Choroid plexus epithelial cell (primary cell): ENCODE measurements at regions not wholly inside any gene's neighbourhood (a gene's known extent, or its start where the extent isn't known, plus 50 kb on each side); places are given as distances from the start of the nearest gene placed in this dataset.

Experiments used
- DNase-seq: peaks from one replicate; pipeline ENCODE4 v3.0.0-alpha.2; 2010; ENCODE audit warnings: low read depth
- H3K4me3 ChIP-seq: 2 replicates; pipeline ENCODE4 v1.5.1; 2011; ENCODE audit warnings: low read depth, mild to moderate bottlenecking, control low read depth, low read length, moderate library complexity
- CTCF ChIP-seq: conservative IDR thresholded peaks from 2 replicates; pipeline ENCODE4 v1.5.1; 2011; ENCODE audit warnings: low read depth, mild to moderate bottlenecking, control low read depth, inconsistent platforms, low read length, moderate library complexity

DNA sequence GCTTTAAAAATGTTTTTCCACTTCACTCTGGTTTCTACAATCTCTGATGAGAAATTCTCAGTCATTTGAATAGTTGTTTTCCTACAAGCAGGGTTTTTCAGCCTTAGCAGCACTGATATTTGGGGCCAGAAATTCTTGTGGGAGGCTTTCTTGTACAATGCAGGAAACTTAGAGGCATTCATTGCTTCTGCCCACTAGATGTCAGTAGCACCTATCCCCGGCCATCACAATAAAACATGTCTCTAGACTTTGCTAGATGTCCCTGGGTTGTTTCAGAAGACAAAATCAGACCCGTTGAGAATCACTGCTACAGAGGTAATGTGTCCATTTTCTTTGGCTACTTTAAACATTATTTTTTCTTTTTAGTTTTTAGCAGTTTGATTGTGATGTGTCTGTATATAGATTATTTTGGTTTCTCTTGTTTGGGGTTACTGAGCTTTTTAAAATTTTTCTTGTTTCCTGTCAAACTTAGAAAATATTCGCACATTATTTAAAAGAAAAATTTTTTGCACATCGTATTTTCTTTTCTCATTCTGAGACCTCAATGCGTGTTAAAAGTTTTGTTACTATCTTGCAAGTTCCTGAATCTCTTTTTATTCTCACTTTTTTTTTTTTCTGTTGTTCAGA, 60.8 kb upstream of the CCDC179 start:
- peak; percentile 86 for DNase-seq
- H3K4me3 ChIP-seq: no peak overlapping the region
- TF ChIP-seq CTCF: peak; percentile 92

GRCh38 chr11:22922672-22923071, 62.4 kb upstream of the CCDC179 start:
- DNase-seq: no peak
- no peak for TF ChIP-seq CTCF

GRCh38 chr11:22923561-22923960, 63.3 kb upstream of the CCDC179 start:
- DNase-seq: no peak
- H3K4me3 ChIP-seq: no peak overlapping the region
- TF ChIP-seq CTCF: no peak

More at GRCh38 chr11:22922672-22923071, 62.4 kb upstream of the CCDC179 start:
- no peak overlapping the region for H3K4me3 ChIP-seq

- no peak for DNase-seq
- H3K4me3 ChIP-seq: no peak overlapping the region
- no peak for TF ChIP-seq CTCF
Measured at GRCh38 chr11:22926341-22926740, 66.1 kb upstream of the CCDC179 start.

- TF ChIP-seq CTCF: no peak
- DNase-seq: no peak
- H3K4me3 ChIP-seq: no peak overlapping the region
Measured at GRCh38 chr11:22927793-22928192, 67.5 kb upstream of the CCDC179 start.

DNA sequence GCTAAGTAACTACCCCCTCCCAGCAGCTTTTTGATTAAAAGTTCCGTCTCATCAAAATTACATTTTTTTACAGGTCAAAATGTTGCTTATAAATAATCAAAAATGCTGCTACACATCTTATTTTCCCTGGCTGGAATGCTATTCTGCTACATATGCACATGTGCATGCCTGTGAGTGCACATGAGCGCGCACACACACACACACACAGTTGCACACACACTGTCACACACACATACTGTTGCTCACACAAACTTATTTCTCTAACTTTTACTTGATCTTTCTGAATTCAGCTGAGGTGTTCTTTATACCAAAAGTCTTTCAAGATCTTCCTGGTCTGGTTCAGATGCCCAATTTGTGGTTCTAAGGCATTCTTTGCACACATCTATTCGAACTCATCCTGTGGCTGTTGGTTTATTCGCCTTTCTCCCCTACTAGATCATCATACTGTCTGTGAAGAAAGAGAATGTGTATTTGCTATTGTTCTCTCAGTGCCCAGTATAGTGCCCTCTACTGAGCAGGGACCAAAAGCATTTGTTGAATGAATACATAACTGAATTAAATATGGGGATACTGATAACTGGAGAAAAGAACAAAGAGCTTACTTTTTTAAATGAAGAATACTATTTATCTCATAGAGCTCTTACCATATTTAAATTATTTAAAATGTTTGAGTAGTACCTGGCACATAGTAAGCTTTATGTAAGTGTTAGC, 68.1 kb upstream of the CCDC179 start:
- DNase-seq: no peak
- H3K4me3 ChIP-seq: no peak overlapping the region
- TF ChIP-seq CTCF: peak; percentile 40
